ENCODE measurements at regions not wholly inside any gene's neighbourhood (a gene's known extent, or its start where the extent isn't known, plus 50 kb on each side); places are given as distances from the start of the nearest gene placed in this dataset.

GRCh38 chr10:90641731-90642130, 216.1 kb downstream of the HTR7 start:
- DNase-seq = no peak

- DNase-seq = no peak
Measured at GRCh38 chr10:90642136-90642535, 215.7 kb downstream of the HTR7 start.

- DNase-seq = no peak
Measured at GRCh38 chr10:90642650-90643049, 215.2 kb downstream of the HTR7 start.

GRCh38 chr10:90644165-90644564, 213.7 kb downstream of the HTR7 start:
- no peak for DNase-seq

- no peak for DNase-seq
Measured at GRCh38 chr10:90650858-90651257, 207.0 kb downstream of the HTR7 start.

GRCh38 chr10:90652519-90652918, 205.3 kb downstream of the HTR7 start:
- DNase-seq = no peak

- no peak for DNase-seq
Measured at GRCh38 chr10:90658791-90659190, 199.0 kb downstream of the HTR7 start.

- no peak for DNase-seq
Measured at GRCh38 chr10:90665905-90666662, 191.8 kb downstream of the HTR7 start.

- no peak for DNase-seq
Measured at GRCh38 chr10:90674461-90674860, 183.4 kb downstream of the HTR7 start.

- DNase-seq = no peak
Measured at GRCh38 chr10:90674928-90675327, 182.9 kb downstream of the HTR7 start.

GRCh38 chr10:90675621-90676020, 182.2 kb downstream of the HTR7 start:
- DNase-seq = no peak

Measured in NCI-H526 treated with DMSO at 0.1 percent for 48 hours (cell line).